ENCODE measurements at regions not wholly inside any gene's neighbourhood (a gene's known extent, or its start where the extent isn't known, plus 50 kb on each side); places are given as distances from the start of the nearest gene placed in this dataset.

DNA sequence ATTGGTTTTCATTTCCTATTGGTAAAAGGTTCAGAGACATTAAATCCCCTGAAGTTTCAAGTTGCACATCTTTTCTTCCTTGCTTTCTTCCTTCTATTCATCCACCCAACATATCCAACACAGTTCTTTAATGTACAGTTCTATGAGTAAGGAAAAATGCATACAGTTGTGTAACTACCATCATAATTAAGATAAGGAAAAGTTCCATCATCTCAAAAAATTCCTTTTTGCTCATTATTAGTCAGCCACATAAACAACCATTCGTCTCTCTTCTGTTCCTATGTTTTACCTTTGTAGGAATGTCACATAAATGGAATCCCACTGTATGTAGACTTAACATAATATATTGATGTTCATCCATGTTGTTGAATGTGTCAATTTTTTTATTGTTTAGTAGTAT lies 211.1 kb upstream of the ADAMTS9 start:
- no TSS peak for BruUV-seq (replicated peaks)
- Histone ChIP-seq H3K4me3 (no peak overlapping the region), H3K9ac (ENCODE audit: control insufficient read depth, insufficient read depth, low read length) (no peak overlapping the region), H3K27me3 (replicated peaks in 1 of 2; ENCODE audit: control insufficient read depth in 2 of 2, insufficient read depth in 2 of 2, low read length in 1 of 2) (no peaks in the 10 kb centered on the region), H4K20me1 (ENCODE audit: control insufficient read depth, insufficient read depth) (no peaks in the 10 kb centered on the region), H3K9me3 (replicated peaks; ENCODE audit: control insufficient read depth, insufficient read depth, low read length) (no peaks in the 10 kb centered on the region), H3K4me2 (ENCODE audit: control insufficient read depth, insufficient read depth) (no peak overlapping the region), H3K27ac (ENCODE audit: control insufficient read depth, insufficient read depth) (no peak overlapping the region), H3K36me3 (ENCODE audit: control insufficient read depth in 2 of 2, insufficient read depth in 2 of 2, low read length in 1 of 2) (no peaks in the 10 kb centered on the region), H3K4me1 (ENCODE audit: control insufficient read depth, insufficient read depth, low read length) (no peaks in the 10 kb centered on the region), H3K79me2 (ENCODE audit: control insufficient read depth, insufficient read depth, low read length) (no peaks in the 10 kb centered on the region), H2AFZ (ENCODE audit: control insufficient read depth, low read depth, low read length) (no peak overlapping the region)
- WGBS (ENCODE audit: insufficient coverage, insufficient replicate concordance, low lambda C conversion rate, missing lambda C conversion rate) = 4% methylated on average over 1 of the region's 1 CpG
- FAIRE-seq (no peak), DNase-seq (ENCODE audit: low read depth, low spot score) (no peak), ATAC-seq (no peak)
- intact Hi-C loops (cut with micrococcal nuclease; ENCODE audit: unreplicated experiment) = no loop called here
- ChIA-PET SMC1A (ENCODE audit: uncharacterized antibody, unreplicated experiment) (no interaction called here), CTCF (no interaction called here), POLR2A (no interaction called here), RAD21 (ENCODE audit: unreplicated experiment) (no interaction called here)
- in situ Hi-C loops (cut with MboI) = no loop called here
- TF ChIP-seq SMC3 (IDR thresholded peaks at IDR 0.05; ENCODE audit: borderline replicate concordance, low read length) (no peak), CHD2 (IDR thresholded peaks at IDR 0.05; ENCODE audit: borderline replicate concordance, low read depth, low read length) (no peak), DPF2 (IDR thresholded peaks at IDR 0.05) (no peak), RBBP5 (conservative IDR thresholded peaks at IDR 0.05) (no peak), ZNF24 (IDR thresholded peaks at IDR 0.05) (no peak), EED (IDR thresholded peaks at IDR 0.05; ENCODE audit: low read depth) (no peak), EZH2 (IDR thresholded peaks at IDR 0.05; ENCODE audit: borderline replicate concordance, control insufficient read depth, low read depth, low read length) (no peak), MXI1 (IDR thresholded peaks at IDR 0.05; ENCODE audit: low read depth, low read length) (no peak)
- TF ChIP-seq, protein P1, sequence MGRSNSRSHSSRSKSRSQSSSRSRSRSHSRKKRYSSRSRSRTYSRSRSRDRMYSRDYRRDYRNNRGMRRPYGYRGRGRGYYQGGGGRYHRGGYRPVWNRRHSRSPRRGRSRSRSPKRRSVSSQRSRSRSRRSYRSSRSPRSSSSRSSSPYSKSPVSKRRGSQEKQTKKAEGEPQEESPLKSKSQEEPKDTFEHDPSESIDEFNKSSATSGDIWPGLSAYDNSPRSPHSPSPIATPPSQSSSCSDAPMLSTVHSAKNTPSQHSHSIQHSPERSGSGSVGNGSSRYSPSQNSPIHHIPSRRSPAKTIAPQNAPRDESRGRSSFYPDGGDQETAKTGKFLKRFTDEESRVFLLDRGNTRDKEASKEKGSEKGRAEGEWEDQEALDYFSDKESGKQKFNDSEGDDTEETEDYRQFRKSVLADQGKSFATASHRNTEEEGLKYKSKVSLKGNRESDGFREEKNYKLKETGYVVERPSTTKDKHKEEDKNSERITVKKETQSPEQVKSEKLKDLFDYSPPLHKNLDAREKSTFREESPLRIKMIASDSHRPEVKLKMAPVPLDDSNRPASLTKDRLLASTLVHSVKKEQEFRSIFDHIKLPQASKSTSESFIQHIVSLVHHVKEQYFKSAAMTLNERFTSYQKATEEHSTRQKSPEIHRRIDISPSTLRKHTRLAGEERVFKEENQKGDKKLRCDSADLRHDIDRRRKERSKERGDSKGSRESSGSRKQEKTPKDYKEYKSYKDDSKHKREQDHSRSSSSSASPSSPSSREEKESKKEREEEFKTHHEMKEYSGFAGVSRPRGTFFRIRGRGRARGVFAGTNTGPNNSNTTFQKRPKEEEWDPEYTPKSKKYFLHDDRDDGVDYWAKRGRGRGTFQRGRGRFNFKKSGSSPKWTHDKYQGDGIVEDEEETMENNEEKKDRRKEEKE (IDR thresholded peaks at IDR 0.05) = no peak
- TF ChIP-seq, protein P2, sequence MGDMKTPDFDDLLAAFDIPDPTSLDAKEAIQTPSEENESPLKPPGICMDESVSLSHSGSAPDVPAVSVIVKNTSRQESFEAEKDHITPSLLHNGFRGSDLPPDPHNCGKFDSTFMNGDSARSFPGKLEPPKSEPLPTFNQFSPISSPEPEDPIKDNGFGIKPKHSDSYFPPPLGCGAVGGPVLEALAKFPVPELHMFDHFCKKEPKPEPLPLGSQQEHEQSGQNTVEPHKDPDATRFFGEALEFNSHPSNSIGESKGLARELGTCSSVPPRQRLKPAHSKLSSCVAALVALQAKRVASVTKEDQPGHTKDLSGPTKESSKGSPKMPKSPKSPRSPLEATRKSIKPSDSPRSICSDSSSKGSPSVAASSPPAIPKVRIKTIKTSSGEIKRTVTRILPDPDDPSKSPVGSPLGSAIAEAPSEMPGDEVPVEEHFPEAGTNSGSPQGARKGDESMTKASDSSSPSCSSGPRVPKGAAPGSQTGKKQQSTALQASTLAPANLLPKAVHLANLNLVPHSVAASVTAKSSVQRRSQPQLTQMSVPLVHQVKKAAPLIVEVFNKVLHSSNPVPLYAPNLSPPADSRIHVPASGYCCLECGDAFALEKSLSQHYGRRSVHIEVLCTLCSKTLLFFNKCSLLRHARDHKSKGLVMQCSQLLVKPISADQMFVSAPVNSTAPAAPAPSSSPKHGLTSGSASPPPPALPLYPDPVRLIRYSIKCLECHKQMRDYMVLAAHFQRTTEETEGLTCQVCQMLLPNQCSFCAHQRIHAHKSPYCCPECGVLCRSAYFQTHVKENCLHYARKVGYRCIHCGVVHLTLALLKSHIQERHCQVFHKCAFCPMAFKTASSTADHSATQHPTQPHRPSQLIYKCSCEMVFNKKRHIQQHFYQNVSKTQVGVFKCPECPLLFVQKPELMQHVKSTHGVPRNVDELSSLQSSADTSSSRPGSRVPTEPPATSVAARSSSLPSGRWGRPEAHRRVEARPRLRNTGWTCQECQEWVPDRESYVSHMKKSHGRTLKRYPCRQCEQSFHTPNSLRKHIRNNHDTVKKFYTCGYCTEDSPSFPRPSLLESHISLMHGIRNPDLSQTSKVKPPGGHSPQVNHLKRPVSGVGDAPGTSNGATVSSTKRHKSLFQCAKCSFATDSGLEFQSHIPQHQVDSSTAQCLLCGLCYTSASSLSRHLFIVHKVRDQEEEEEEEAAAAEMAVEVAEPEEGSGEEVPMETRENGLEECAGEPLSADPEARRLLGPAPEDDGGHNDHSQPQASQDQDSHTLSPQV (IDR thresholded peaks at IDR 0.05) = no peak
- TF ChIP-seq, protein P3, sequence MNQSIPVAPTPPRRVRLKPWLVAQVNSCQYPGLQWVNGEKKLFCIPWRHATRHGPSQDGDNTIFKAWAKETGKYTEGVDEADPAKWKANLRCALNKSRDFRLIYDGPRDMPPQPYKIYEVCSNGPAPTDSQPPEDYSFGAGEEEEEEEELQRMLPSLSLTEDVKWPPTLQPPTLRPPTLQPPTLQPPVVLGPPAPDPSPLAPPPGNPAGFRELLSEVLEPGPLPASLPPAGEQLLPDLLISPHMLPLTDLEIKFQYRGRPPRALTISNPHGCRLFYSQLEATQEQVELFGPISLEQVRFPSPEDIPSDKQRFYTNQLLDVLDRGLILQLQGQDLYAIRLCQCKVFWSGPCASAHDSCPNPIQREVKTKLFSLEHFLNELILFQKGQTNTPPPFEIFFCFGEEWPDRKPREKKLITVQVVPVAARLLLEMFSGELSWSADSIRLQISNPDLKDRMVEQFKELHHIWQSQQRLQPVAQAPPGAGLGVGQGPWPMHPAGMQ (IDR thresholded peaks at IDR 0.05; ENCODE audit: borderline replicate concordance) = no peak
- TF ChIP-seq, protein P4, sequence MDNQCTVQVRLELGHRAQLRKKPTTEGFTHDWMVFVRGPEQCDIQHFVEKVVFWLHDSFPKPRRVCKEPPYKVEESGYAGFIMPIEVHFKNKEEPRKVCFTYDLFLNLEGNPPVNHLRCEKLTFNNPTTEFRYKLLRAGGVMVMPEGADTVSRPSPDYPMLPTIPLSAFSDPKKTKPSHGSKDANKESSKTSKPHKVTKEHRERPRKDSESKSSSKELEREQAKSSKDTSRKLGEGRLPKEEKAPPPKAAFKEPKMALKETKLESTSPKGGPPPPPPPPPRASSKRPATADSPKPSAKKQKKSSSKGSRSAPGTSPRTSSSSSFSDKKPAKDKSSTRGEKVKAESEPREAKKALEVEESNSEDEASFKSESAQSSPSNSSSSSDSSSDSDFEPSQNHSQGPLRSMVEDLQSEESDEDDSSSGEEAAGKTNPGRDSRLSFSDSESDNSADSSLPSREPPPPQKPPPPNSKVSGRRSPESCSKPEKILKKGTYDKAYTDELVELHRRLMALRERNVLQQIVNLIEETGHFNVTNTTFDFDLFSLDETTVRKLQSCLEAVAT (IDR thresholded peaks at IDR 0.05) = no peak

Data from GM12878 (cell line).